ENCODE measurements at regions not wholly inside any gene's neighbourhood (a gene's known extent, or its start where the extent isn't known, plus 50 kb on each side); places are given as distances from the start of the nearest gene placed in this dataset.

DNA sequence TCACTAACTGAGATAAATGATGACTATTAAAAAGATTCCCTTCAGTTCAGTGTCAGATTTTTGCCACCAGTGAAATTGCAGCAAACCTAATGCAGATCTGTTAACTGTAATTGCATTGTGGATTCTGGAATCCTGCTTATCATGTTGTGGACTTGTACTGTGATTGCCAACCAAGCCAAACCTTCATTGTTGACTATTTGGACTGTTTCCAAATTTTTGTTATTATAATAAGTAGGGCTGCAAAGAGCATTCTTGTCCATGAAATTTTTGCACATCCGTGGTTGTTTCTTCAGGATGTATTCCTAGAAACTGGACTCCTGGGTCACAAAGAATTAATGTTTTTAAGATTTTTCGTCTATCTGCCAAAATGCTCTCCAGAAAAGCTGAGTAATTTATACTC lies 281.6 kb upstream of the ZMIZ1 start:
- DNase-seq = no peak

DNA sequence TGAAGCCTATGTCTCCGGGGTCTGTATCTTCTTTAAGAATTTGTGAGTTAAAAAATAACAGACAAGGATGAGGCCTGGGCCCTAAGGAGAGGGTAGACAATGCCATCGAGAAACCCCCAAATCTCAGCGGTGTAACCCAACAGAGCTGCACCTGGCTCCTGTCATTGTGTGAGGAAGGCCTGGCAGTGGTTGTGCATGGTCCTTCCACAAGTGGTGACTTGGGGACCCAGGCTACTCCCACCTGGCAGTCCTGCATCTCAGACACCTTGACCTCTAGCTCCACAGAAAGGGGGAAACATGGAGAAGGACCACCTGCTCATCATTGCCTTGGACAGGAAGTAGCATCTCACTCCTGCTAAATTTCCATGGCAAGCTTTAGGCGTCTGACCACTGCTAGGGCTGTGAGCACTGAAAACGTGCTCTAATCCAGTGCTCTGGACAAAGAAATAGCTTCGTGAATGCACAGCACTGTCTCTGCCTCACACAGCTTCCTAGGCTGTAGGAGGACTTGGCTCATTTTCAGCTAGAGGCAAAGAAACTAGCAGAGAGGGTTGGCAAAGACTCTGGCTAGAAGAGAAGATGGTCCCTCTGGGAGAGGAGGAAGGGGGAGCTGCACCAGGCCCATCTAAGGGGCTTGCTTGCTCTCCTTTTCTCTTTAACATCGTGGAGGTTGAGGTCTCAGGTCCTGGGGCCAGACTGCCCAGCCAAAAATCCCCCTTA lies 273.9 kb upstream of the ZMIZ1 start:
- no peak for DNase-seq

DNA sequence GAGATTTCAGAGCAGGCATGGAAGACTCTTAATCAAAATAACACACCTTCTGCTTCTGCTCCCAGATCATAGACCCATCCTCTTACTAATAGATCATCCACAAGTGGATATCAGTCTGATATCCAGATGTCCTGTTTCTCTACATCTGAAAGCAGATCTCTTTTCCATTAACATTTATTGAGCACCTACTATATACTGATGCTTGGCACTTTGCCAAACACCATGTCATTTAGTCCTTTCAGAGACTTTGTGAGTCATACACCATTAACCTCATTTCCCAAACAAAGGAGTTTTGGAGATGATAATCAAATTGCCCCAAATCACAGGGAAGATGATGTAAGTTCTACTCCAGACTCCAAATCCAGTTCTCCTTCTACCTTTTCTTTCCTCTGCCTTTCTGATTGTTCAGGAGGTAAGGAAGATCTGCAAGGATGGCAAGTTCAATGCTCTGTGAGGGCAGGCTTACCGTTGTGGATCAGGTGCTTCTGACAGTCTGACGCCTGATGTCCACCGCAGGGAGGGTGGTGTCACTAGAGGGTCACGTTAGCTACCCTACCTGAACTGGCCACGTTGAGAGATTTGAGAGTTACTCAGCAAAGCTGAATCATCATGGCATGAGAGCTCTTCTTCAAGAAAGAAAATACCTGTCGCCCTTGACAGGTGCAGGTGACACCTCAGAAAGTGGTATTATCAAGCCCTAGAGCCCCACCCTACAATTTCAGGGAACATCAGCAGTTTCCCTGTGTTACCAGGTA lies 269.6 kb upstream of the ZMIZ1 start:
- DNase-seq = no peak

DNA sequence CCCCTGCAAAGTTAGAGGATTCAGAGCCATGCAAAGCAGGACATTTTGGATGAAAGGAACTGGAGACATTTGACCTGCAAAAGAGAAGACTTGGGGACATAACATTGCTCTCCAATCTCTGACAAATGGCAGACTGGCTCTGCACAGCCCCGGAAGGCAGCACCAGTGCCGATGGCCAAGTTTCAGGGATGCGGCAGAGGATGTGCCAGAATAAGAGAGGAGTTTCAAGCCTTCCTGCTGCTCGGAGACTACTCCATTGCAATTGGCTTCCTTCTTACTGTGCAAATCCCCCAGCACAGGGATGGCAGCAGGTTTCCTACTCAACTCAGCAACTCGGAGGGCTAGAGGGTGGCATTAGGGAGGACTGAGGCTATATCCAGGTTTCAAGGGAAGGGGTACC lies 268.8 kb upstream of the ZMIZ1 start:
- no peak for DNase-seq

DNA sequence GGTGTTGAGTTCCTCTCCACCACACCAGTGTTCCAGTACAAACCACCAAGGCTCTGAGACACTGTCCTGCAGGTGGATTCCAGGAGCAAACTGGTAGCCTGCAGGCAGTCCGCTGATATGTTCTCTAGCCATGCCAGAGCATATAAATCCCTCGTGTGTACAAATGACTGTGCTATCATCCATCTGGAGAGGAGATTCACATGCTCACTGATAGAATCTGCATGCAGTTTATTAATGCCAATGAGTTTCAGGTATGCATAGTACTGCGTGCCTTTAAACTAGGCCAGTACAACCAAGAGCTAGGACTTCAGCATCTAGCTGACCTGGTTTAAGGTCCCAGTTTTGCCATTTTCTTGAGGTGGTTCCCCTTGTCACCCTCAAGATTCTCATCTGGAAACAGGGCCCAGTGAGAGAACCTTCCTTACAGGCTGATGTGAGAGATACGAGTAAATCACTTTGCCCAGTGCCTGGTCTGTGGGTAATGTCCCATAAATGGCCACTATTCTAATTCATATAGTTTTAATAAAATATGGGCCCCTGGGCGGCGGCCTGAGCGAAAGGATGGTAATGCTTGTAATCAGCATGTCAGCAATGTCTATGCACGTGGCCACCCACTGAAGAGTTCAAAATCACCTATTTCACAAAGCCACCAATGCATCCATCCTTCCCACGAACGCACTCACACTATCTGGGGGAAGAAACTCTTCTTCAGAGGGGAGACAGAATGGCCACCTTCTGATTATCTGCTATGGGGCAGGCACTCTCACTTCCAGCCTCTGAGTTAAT lies 268.0 kb upstream of the ZMIZ1 start:
- no peak for DNase-seq

DNA sequence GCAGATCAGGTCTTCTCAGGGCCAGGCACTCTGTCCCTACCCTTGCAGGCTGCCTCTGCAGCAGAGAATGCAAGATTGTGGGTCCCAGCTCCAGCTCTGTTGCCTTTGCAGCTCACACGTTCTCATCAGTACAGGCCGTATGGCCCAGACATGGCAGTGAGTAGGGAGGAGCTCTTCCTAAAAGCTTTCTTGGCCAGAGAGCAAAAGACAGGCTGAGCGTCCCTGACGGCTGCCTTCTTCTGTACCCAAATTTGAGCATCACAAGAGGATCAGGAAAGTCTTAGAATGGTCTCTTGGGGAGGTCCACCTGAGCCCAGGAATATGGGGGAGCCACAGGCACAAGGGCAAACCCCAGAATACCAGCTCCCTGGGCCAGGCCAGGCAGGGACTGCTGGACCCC lies 266.3 kb upstream of the ZMIZ1 start:
- no peak for DNase-seq

DNA sequence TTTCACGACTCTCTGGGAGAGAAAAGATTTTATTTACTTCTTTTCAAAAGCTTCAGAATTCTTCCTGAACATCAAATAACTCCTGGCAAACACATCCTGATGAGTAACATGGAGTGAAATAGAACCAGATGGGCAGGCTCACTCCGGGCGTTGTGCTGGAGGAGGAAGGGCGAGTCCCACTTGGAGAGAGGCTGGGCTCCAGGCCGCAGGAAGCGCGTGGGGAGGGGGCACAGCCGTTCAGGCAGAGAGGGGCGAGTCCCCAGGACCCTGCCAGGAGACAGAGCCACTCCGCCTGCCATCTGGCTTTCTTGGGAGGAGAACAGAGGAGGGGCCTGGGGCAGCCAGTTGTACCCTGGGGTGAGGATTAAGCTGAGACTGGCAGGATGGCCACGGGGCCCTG lies 265.9 kb upstream of the ZMIZ1 start:
- DNase-seq = no peak

DNA sequence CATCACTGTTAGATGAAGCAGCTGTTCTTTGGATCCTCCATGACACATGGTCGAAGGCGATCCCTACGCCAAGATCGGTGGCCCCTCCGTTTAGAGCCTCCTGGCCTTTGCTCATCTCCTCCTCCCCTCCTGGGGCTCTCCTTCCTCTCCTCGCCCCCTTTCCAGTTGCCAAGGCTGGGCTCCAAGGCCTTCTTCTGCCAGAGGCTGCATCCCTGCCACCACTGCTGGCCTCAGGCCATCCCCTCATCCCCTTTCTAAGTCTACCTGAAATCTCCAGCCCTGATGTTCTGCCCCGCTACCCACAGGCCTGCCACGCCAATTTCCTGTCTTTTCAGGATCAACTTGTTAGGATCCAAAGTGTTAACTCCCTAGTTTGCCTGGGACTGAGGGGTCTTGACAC lies 265.1 kb upstream of the ZMIZ1 start:
- no peak for DNase-seq

DNA sequence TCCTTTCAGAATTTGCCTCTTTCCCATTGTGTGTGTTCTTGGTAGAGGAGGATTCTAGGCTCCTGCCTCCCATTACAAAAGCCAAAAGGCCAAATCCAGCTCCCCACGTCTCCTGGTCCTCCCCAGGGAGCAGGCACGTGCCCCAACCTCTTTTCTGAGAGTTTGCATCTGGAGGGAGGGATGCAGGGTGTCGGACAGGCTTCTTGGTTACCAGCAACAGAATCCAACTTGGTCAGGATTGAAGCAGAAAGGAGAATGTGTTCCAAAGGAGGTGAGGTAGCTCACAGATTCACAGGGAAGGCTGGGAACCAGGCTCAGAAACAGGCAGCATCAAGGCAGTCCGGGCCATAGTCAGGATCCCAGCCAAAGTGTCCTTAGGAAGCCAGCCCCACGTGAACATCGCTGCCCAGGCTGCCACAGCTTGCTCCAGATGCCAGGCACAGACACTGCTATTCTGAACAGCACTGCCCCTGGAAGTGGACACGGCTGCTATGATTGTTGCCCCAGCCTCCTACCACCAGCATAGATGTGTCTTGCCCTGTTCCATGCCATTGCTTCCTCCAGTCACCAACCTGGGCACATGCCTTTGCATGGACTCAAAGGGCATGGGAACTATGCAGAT lies 264.2 kb upstream of the ZMIZ1 start:
- DNase-seq = no peak

DNA sequence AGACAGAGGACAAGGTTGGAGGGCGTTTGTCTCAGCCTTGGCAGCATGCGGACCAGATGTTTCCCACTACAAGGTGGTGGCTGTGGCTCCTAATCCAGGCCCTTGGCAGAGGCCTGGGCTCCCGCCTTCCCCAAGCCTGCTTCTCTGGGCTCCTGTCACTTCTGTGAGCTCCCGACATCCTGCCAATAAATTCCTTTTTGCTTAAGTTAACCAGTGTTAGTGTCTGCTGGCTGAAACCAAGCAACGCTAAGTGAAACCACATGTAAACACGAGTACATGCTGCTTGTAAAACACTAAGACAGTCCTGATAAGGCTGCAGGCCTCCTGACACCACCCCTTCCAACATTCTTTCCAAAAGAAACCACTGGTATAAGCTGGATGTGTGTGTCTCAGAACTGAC lies 263.6 kb upstream of the ZMIZ1 start:
- DNase-seq = no peak

DNA sequence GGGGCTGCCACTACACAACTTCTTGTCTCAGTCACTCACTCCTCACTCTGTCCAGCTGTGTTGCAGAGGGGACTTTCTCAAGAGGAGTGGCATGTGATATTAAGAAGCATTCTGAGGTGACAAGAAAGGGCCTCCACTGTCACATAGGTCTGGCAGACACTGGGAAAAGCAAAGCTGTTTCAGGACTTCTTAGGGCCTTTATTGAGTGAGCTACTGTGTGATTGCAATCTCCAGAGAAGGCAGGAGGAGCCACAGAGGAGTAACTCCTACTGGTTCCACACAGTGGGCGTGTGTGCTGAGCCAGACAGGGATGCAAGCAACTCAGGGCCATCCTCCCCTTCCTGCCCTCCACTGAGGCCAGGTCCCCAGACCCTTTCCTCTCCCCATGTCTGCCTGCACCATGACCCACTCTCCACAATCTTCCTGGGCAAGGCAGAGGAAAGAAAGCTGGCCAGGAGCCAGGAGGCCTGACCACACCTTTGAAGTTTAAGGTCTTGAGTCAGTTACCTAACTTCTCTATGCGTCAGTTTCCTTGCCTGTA lies 262.0 kb upstream of the ZMIZ1 start:
- no peak for DNase-seq

DNA sequence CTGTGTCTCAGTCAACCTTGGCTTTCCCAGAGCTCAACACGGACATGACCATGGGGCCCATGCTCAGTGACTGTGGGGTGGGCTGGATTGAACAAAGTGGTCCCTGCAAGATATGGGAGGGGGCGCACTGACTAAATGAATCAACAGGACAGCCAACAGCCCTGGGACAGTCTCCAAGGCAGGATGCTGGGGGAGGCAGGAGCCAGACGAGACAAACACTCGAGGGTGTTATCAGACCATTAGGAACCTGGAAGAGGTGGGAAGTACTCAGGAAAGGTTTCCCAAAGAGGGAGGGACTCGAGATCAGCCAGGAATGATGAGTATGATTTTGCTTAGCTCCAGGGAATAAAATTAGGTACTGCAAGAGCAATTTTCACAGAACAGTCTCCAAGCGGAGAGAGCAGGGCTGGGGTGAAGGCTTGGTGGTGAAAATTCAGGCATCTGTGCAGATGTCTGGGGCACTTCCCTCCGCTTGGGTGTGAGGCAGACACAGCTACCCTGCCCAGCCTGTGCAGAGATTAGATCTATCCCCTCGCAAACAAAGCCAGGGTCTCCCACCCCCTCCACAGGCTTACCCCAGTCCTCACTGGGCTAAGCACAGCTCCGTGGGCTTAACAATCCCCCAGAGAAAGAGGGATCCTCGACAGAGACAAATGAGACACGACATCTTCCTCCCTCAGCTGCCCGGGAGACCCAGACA lies 261.1 kb upstream of the ZMIZ1 start:
- DNase-seq = no peak

DNA sequence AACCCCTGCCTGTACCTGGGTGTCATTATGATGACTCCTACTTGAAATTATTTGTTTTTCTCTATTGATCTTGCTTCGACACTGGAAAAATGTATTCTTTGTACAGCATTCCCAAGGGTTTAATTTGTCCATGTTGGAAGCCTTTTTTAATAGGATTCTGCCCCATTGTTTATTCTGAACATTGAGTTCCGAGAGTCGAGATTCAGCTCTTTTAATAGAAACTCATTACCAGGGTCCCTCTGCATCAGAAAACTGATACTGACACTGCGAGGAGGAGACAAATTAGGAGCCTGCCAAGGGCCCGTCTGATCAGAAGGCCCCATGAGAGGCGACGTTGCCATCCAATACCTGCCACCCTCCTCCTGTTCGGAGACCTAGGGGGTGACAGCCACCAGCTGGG lies 260.5 kb upstream of the ZMIZ1 start:
- no peak for DNase-seq

DNA sequence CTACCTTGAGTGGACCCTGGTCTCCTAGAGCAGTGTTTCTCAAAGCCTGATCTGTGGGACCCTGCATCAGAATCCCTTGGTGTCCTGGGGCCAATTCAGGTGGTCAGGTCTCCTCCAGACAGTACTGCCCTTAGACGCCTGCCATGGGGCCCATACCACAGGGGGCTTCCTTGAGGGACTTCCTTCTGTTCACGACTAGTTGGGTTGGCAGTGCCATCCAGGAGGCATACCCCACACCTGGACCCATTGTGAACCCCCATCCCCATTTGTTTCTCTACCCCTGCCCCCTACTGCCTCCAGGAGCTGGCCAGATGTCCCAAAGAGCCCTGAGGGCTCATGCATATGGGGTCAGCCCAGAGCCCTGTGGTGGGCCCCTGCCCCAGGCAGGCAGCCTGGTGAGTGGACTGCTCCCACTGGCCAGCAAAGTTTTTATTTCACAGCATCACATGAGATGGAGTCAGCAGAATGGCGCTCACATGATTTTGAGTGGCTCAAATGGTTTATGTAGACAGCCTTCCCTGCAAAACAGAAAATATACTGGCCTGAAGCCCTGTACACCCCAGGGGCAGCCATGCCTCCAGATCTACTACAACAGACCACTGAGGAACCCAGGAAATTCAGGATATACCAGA lies 259.9 kb upstream of the ZMIZ1 start:
- no peak for DNase-seq

DNA sequence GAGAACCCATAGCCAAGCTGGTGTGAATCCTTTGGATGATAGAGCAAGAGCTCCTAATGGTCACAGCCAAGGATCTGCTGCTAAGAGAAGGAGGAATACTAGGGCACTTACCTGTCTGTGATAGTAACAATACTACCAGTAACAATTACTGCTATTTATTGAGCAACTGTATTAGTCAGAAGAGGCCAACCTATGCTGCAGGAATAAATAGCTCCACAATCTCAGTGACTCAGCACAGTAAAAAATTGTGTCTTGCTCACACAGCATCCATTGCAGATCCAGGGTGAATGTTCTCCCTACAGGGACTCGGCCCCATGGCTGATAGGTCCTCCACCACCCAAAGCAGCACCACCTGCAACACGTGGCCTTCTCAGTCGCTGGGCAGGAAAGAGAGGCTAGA lies 257.6 kb upstream of the ZMIZ1 start:
- DNase-seq = no peak

DNA sequence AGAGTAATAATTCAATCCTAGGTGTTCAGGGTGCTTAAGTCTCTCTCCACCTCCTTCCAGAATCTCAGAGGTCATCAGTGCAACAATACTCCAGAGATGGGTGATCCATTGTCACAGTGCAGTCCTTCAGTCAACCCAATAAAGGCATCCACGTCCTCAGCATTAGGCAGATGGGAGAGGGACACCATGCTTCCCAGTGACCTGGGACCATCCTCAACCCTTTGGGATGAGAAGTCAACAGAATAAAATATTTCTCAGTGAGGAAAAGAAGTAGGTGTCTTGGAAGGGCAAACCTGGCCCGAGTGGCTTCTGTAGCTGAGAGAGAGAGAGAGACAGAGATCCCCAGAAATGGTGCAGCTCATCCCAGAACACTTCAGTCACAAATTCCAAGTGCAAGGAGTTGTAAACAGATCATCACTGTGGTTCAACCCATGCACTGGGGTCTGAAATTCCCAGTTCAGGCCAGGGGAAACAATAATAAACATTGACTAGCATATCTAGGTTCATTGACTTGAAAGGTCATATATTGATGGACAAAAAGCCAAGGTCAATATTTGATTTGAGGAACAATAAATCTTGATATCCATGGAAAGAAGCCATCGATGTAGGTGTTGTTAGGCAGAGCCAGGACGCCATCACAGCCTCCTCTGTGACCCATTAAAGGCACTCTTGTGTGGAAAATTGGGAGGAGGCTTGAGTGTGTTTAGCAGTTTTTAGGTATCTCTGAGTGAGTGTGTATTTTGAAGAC lies 256.0 kb upstream of the ZMIZ1 start:
- no peak for DNase-seq

DNA sequence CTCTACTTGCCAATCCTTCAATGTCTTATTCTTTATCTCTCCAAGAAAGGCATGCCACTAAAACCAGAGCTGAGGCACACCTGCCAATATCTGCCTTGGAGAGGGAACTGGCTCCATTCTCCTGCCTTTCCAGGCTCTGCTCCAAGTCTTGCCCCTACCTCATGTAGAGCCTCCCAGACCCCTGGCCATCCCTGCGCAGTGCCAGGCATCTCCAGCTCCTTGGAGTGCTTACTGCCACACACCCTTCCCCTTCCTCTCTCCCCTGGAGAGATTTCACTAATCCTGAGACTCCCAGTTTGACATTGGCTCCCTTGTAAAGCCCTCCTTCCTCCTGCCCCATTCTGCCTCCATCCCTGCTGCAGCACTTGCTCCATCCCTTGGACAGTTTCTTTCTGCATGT lies 255.2 kb upstream of the ZMIZ1 start:
- DNase-seq = no peak

DNA sequence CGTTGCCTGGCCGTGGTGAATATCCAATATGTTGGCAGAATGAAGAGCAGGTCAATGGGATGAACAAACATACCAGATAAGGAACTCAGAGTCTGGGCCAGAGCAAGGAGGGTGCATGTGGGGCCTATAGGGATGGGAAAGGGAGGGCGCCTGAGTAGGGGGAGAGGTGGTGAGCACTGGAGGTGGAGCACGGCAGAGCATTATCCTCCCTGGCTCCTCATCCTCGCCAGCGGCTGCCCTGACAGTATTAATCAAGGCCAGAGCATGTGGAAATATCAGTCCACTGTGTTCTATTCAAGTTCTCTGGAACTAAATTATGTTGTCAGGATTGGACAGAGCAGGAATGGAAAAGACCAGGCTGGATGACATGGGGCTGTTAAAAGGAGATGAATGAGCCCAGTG lies 254.8 kb upstream of the ZMIZ1 start:
- no peak for DNase-seq

DNA sequence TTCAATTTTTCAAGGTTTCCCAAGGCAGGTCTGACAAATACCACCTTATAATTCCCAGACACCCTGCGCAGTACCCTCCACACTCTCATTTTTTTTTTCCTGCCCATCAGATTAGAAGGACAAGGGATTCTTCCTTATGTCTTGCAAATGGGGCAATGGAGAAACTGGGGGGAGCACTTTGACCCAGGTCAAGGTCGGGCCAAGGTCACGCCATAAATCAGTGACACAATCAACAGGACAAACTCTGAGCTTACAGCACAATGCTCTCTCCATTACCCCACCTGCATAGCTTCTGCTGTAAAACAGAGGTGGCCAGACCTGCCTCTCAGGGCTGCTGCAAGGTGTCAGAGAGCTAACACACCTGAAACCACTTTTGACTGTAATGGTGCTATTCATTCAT lies 254.4 kb upstream of the ZMIZ1 start:
- no peak for DNase-seq

DNA sequence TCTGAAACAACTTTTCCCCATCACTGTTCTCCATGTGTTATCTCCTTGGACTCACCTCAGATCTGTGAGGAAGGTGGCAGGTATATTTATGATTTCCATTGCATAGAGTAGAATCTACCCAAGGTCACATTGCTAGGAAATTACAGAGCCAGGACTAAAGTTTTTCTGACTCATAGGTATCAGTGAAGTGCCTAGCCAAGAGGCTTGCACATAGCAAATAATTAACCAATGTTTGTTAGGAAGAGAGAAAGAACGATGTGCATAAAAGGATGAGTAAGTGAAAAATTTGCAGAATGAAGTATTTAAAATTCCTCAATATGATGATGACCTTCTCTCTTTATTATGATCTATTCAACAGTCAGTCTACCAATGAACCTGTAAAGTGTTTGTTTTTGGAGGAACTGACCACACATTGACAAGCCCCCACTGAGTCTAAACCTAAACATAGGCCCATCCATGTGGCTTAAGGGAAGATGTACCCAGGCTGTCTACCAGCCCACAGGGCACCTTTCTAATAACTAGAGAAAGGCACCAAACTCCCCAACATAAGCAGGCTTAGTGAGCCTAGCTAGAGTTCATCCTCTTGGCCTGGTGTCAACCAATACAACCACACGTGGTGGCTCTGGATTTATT lies 252.9 kb upstream of the ZMIZ1 start:
- DNase-seq = no peak

DNA sequence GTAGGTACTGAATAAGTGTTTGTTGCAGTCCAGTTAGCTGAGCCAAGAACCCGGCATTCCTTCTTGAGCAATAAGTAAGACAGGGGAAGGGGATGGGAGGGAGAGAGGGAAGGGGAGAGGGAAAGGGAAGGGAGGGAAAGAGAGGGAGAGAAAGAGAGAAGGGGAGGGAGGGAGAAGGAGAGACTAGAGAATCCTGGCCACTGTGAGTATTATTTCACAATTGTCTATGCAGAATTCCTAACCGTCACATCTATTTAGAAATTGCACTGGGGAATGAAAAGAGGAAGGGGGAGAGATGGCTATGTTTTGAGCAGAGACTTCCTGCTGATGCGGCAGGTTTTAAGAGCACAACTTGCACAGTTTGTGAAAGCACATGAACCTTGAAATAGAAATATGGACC lies 251.4 kb upstream of the ZMIZ1 start:
- DNase-seq = no peak

Data from activated CD4-positive, alpha-beta T cell treated with anti-CD3 and anti-CD28 coated beads, Interleukin-2, amount 50 U/mL, for 48 hours (primary cell).